IPS-NIHi7 (cell line): ENCODE measurements at regions not wholly inside any gene's neighbourhood (a gene's known extent, or its start where the extent isn't known, plus 50 kb on each side); places are given as distances from the start of the nearest gene placed in this dataset.

Experiments used
- DNase-seq: peaks from one replicate; pipeline ENCODE4 v3.0.0; 2012; ENCODE audit warnings: mixed read lengths; ENCODE audit errors: extremely low spot score

GRCh38 chr15:73803806-73804205, 50.7 kb upstream of the INSYN1 start:
- DNase-seq: no peak

- no peak for DNase-seq
Measured at GRCh38 chr15:73805504-73806089, 52.4 kb upstream of the INSYN1 start.

- DNase-seq: no peak
Measured at GRCh38 chr15:73806698-73807483, 53.7 kb upstream of the INSYN1 start.

- no peak for DNase-seq
Measured at GRCh38 chr15:73807865-73808264, 54.7 kb upstream of the INSYN1 start.

- DNase-seq: no peak
Measured at GRCh38 chr15:73809728-73810501, 56.8 kb upstream of the INSYN1 start.

- no peak for DNase-seq
Measured at GRCh38 chr15:73812806-73813465, 59.8 kb upstream of the INSYN1 start.

GRCh38 chr15:73813589-73813988, 59.8 kb upstream of the TBC1D21 start:
- no peak for DNase-seq

GRCh38 chr15:73818308-73818985, 54.9 kb upstream of the TBC1D21 start:
- no peak for DNase-seq

- no peak for DNase-seq
Measured at GRCh38 chr15:73821181-73821580, 52.2 kb upstream of the TBC1D21 start.

- peak; percentile 84 for DNase-seq
Measured at GRCh38 chr15:73822998-73823397, 50.4 kb upstream of the TBC1D21 start.
